ENCODE measurements at regions not wholly inside any gene's neighbourhood (a gene's known extent, or its start where the extent isn't known, plus 50 kb on each side); places are given as distances from the start of the nearest gene placed in this dataset.

- no CpG with 5 or more reads among the region's 1 CpG for WGBS (ENCODE audit: insufficient coverage)
- H3K27ac Mint-ChIP-seq = no peak overlapping the region
- DNase-seq (no peak), ATAC-seq (ENCODE audit: low read depth) (no peak)
- no peak overlapping the region for H2AFZ ChIP-seq (ENCODE audit: insufficient read depth, low read depth, low read length, poor library complexity, severe bottlenecking)
- intact Hi-C loops (cut with micrococcal nuclease) = no loop called here
- no peaks in the 10 kb centered on the region for H4K20me1 ChIP-seq (ENCODE audit: control insufficient read depth, insufficient read depth, low read length, poor library complexity, severe bottlenecking)
- CTCF ChIA-PET = interaction anchor here (1.7 kb wide), 1 partner anchor 10 kb away, joined by 4 read pairs; no protein-coding TSS in a partner anchor
- TF ChIP-seq EZH2 (IDR thresholded peaks at IDR 0.05; ENCODE audit: borderline replicate concordance, insufficient read depth, low read depth, low read length, poor library complexity, severe bottlenecking) = no peak
- no peak overlapping the region for H3K9ac ChIP-seq (ENCODE audit: low read length)
- H3K9me3 ChIP-seq (ENCODE audit: control extremely low read depth in 1 of 3, control insufficient read depth in 2 of 3, insufficient read depth in 1 of 3, low read length in 2 of 3) = no peaks in the 10 kb centered on the region
- H3K4me1 ChIP-seq (ENCODE audit: control insufficient read depth in 2 of 2, insufficient read depth in 2 of 2, low read length in 2 of 2) = peaks cover 7 to 10% of the 10 kb centered on the region in 2 donors
- no peak overlapping the region for H3K4me3 Mint-ChIP-seq
- no peaks in the 10 kb centered on the region for H3K79me2 ChIP-seq (ENCODE audit: control insufficient read depth, insufficient read depth, low read length)
- H3K27ac ChIP-seq (ENCODE audit: low read length in 2 of 2) = no peak overlapping the region
- H3K4me1 Mint-ChIP-seq = peaks cover 14% of the 10 kb centered on the region
- no peaks in the 10 kb centered on the region for H3K27me3 ChIP-seq (replicated peaks in 1 of 4; ENCODE audit: control extremely low read depth in 1 of 4, control insufficient read depth in 3 of 4, insufficient read depth in 4 of 4, low read length in 3 of 4)
- no peak overlapping the region for H3K4me3 ChIP-seq (ENCODE audit: control extremely low read depth in 1 of 5, extremely low read depth in 1 of 5, insufficient read depth in 1 of 5, low read depth in 2 of 5, low read length in 4 of 5)
- no peaks in the 10 kb centered on the region for H3K27me3 Mint-ChIP-seq
- no peaks in the 10 kb centered on the region for H3K9me3 Mint-ChIP-seq (ENCODE audit: insufficient read depth)
- H3K36me3 ChIP-seq (replicated peaks in 1 of 2; ENCODE audit: control extremely low read depth in 1 of 2, control insufficient read depth in 1 of 2, extremely low read depth in 1 of 2, insufficient read depth in 2 of 2, low read length in 1 of 2) = no peaks in the 10 kb centered on the region
- POLR2A ChIA-PET = no interaction called here
- H3K4me2 ChIP-seq (replicated peaks; ENCODE audit: low read depth, low read length, poor library complexity, severe bottlenecking) = no peak overlapping the region
Observed at GRCh38 chr3:34247401-34247800, 449.0 kb downstream of the PDCD6IP start.

GRCh38 chr3:34248352-34248751 lies 449.9 kb downstream of the PDCD6IP start:
- TF ChIP-seq CTCF (IDR thresholded peaks at IDR 0.05) = no peak
- TF ChIP-seq EZH2 (IDR thresholded peaks at IDR 0.05; ENCODE audit: borderline replicate concordance, insufficient read depth, low read depth, low read length, poor library complexity, severe bottlenecking) = no peak
- Histone ChIP-seq H3K79me2 (ENCODE audit: control insufficient read depth, insufficient read depth, low read length) (no peaks in the 10 kb centered on the region), H3K9ac (ENCODE audit: low read length) (no peak overlapping the region), H2AFZ (ENCODE audit: insufficient read depth, low read depth, low read length, poor library complexity, severe bottlenecking) (no peak overlapping the region), H3K27ac (ENCODE audit: low read length in 2 of 2) (no peak overlapping the region), H4K20me1 (ENCODE audit: control insufficient read depth, insufficient read depth, low read length, poor library complexity, severe bottlenecking) (no peaks in the 10 kb centered on the region), H3K4me2 (replicated peaks; ENCODE audit: low read depth, low read length, poor library complexity, severe bottlenecking) (peak overlapping the region; percentile 21), H3K4me3 (ENCODE audit: control extremely low read depth in 1 of 5, extremely low read depth in 1 of 5, insufficient read depth in 1 of 5, low read depth in 2 of 5, low read length in 4 of 5) (no peak overlapping the region), H3K36me3 (replicated peaks in 1 of 2; ENCODE audit: control extremely low read depth in 1 of 2, control insufficient read depth in 1 of 2, extremely low read depth in 1 of 2, insufficient read depth in 2 of 2, low read length in 1 of 2) (no peaks in the 10 kb centered on the region), H3K27me3 (replicated peaks in 1 of 4; ENCODE audit: control extremely low read depth in 1 of 4, control insufficient read depth in 3 of 4, insufficient read depth in 4 of 4, low read length in 3 of 4) (no peaks in the 10 kb centered on the region), H3K4me1 (ENCODE audit: control insufficient read depth in 2 of 2, insufficient read depth in 2 of 2, low read length in 2 of 2) (peaks cover 7 to 10% of the 10 kb centered on the region in 2 donors), H3K9me3 (ENCODE audit: control extremely low read depth in 1 of 3, control insufficient read depth in 2 of 3, insufficient read depth in 1 of 3, low read length in 2 of 3) (no peaks in the 10 kb centered on the region)
- ATAC-seq (ENCODE audit: low read depth) (no peak), DNase-seq (peak; percentile 14)
- CTCF ChIA-PET = interaction anchor here (1.3 to 1.7 kb wide), 2 partner anchors 9 to 12 kb away, joined by 4 to 5 read pairs; no protein-coding TSS in a partner anchor
- Mint-ChIP-seq H3K9me3 (ENCODE audit: insufficient read depth) (no peaks in the 10 kb centered on the region), H3K27me3 (no peaks in the 10 kb centered on the region), H3K4me3 (peak overlapping the region; percentile 29), H3K27ac (no peak overlapping the region), H3K4me1 (peaks cover 14% of the 10 kb centered on the region)
- POLR2A ChIA-PET = no interaction called here
- intact Hi-C loops (cut with micrococcal nuclease) = no loop called here
- WGBS (ENCODE audit: insufficient coverage) = 100% methylated on average over 1 of the region's 2 CpGs
